A549 (cell line): ENCODE measurements at regions not wholly inside any gene's neighbourhood (a gene's known extent, or its start where the extent isn't known, plus 50 kb on each side); places are given as distances from the start of the nearest gene placed in this dataset.

Experiments used
- CEBPB ChIP-seq, 2 experiments: fragments of >200 bp in 1 of 2; sonication (Bioruptor Twin) in 1 of 2; formaldehyde crosslinking in 1 of 2; IDR thresholded peaks; 2 replicates each; pipeline ENCODE4 v1.6.1; 2012 to 2016
- CHD4 ChIP-seq: fragments of 200-600 bp; sonication (generic); IDR thresholded peaks from 2 replicates; pipeline ENCODE4 v1.6.1; 2016; ENCODE audit warnings: antibody characterized with exemption, mild to moderate bottlenecking, borderline replicate concordance
- CTCF ChIP-seq: fragments of >200 bp; sonication (Bioruptor Twin); formaldehyde crosslinking; IDR thresholded peaks from 3 replicates; pipeline ENCODE4 v1.5.1; 2016
- E2F6 ChIP-seq: IDR thresholded peaks from 2 replicates; pipeline ENCODE4 v1.6.1; 2012; ENCODE audit warnings: low read depth, borderline replicate concordance
- EHF ChIP-seq: fragments of 250-450 bp; sonication (Bioruptor Pico); IDR thresholded peaks from 2 replicates; pipeline ENCODE4 v1.5.0; 2020; ENCODE audit warnings: mild to moderate bottlenecking
- EP300 ChIP-seq, 2 experiments: fragments of >200 bp; sonication (Bioruptor Twin); formaldehyde crosslinking; IDR thresholded peaks; 2 replicates in 1 of 2; 3 replicates in 1 of 2; pipeline ENCODE4 v1.6.1; 2016 to 2017
- HDAC2 ChIP-seq: fragments of 200-600 bp; sonication (generic); IDR thresholded peaks from 2 replicates; pipeline ENCODE4 v1.6.1; 2016
- JUNB ChIP-seq: fragments of >200 bp; sonication (Bioruptor Twin); formaldehyde crosslinking; IDR thresholded peaks from 2 replicates; pipeline ENCODE4 v1.6.1; 2016
- POLR2A ChIP-seq: IDR thresholded peaks from 2 replicates; pipeline ENCODE4 v1.6.1; 2012; ENCODE audit warnings: mild to moderate bottlenecking, low read length
- POLR2AphosphoS2 ChIP-seq: conservative IDR thresholded peaks from 2 replicates; pipeline ENCODE4 v1.6.1; 2012; ENCODE audit warnings: low read length, improper control_type of control experiment, inconsistent platforms
- RAD21 ChIP-seq, 2 experiments: fragments of >200 bp in 1 of 2; sonication (Bioruptor Twin) in 1 of 2; formaldehyde crosslinking in 1 of 2; IDR thresholded peaks in 1 of 2; conservative IDR thresholded peaks in 1 of 2; 2 replicates in 1 of 2; 3 replicates in 1 of 2; pipeline ENCODE4 v1.6.1; 2012 to 2018; ENCODE audit warnings: inconsistent platforms in 1 of 2
- REST ChIP-seq: fragments of 200-600 bp; sonication (generic); IDR thresholded peaks from 2 replicates; pipeline ENCODE4 v1.6.1; 2016; ENCODE audit warnings: antibody characterized with exemption, mild to moderate bottlenecking, moderate library complexity
- SMC3 ChIP-seq: fragments of >200 bp; sonication (Bioruptor Twin); formaldehyde crosslinking; IDR thresholded peaks from 3 replicates; pipeline ENCODE4 v1.6.1; 2018; ENCODE audit warnings: inconsistent platforms

- TF ChIP-seq CTCF (no peak), JUNB (no peak), EP300 (IDR thresholded peaks at IDR 0.05) (no peak), HDAC2 (no peak), RAD21 (conservative IDR thresholded peaks at IDR 0.05 in 1 of 2, IDR thresholded peaks at IDR 0.05 in 1 of 2) (no peak), E2F6 (no peak), POLR2A (no peak), SMC3 (no peak), EHF (CRISPR knock-in tag) (no peak), CHD4 (no peak), REST (no peak), CEBPB (IDR thresholded peaks at IDR 0.05) (no peak), POLR2AphosphoS2 (no peak)
Observed at GRCh38 chr7:14055813-14056212, 66.3 kb upstream of the ETV1 start.
